Liver (tissue), 8 donors: ENCODE measurements at regions not wholly inside any gene's neighbourhood (a gene's known extent, or its start where the extent isn't known, plus 50 kb on each side); places are given as distances from the start of the nearest gene placed in this dataset.

Source experiments
- DNase-seq: peaks from one replicate; pipeline ENCODE4 v3.0.0-alpha.2; 2017; ENCODE audit warnings: low spot score
- H3K27ac ChIP-seq, 2 donors: one replicate each; pipeline ENCODE4 v1.7.0; 2013; ENCODE audit warnings: inconsistent platforms in 2 of 2, low read length in 2 of 2, control low read depth in 1 of 2, low read depth in 1 of 2, mild to moderate bottlenecking in 1 of 2
- H3K27me3 ChIP-seq, 4 donors: one replicate each; pipeline versions ENCODE4 v1.6.1 to v1.7.0; 2013; ENCODE audit warnings: low read length in 3 of 4, inconsistent platforms in 1 of 4, mild to moderate bottlenecking in 1 of 4, moderate library complexity in 1 of 4; ENCODE audit not compliant: control insufficient read depth in 4 of 4, insufficient read depth in 4 of 4
- H3K36me3 ChIP-seq, 4 donors: one replicate each; pipeline versions ENCODE4 v1.6.1 to v1.7.0; 2013; ENCODE audit warnings: low read length in 3 of 4, mild to moderate bottlenecking in 3 of 4, low read depth in 1 of 4, moderate library complexity in 1 of 4; ENCODE audit not compliant: control insufficient read depth in 4 of 4, insufficient read depth in 3 of 4
- H3K4me1 ChIP-seq, 4 donors: one replicate each; pipeline versions ENCODE4 v1.6.1 to v1.7.0; 2013; ENCODE audit warnings: low read length in 3 of 4, mild to moderate bottlenecking in 3 of 4, moderate library complexity in 1 of 4; ENCODE audit not compliant: control insufficient read depth in 4 of 4, insufficient read depth in 4 of 4
- H3K4me3 ChIP-seq, 3 donors: one replicate each; pipeline versions ENCODE4 v1.6.1 to v1.7.0; 2013; ENCODE audit warnings: low read length in 3 of 3, control low read depth in 1 of 3, low read depth in 1 of 3, mild to moderate bottlenecking in 1 of 3
- H3K9ac ChIP-seq, 2 donors: one replicate each; pipeline ENCODE4 v1.7.0; 2013; ENCODE audit warnings: low read length in 2 of 2, mild to moderate bottlenecking in 2 of 2, moderate library complexity in 2 of 2, control low read depth in 1 of 2, low read depth in 1 of 2
- H3K9me3 ChIP-seq, 4 donors: one replicate each; pipeline versions ENCODE4 v1.6.1 to v1.7.0; 2013; ENCODE audit warnings: low read length in 3 of 4; ENCODE audit not compliant: control insufficient read depth in 4 of 4
- CTCF ChIP-seq: fragments of 150-350 bp; IDR thresholded peaks from 2 replicates; pipeline ENCODE4 v1.5.1; 2017; ENCODE audit warnings: improper control_type of control experiment, low read depth, low read length; ENCODE audit not compliant: missing input control
- FOXA1 ChIP-seq: IDR thresholded peaks from 2 replicates; pipeline ENCODE4 v1.6.1; 2016; ENCODE audit warnings: antibody characterized with exemption
- FOXA2 ChIP-seq: IDR thresholded peaks from 2 replicates; pipeline ENCODE4 v1.6.1; 2016; ENCODE audit warnings: antibody characterized with exemption
- GABPA ChIP-seq, 2 donors: IDR thresholded peaks in 1 of 2; conservative IDR thresholded peaks in 1 of 2; 2 replicates each; pipeline ENCODE4 v1.6.1; 2016; ENCODE audit warnings: antibody characterized with exemption in 2 of 2, mild to moderate bottlenecking in 1 of 2, moderate library complexity in 1 of 2
- HNF4A ChIP-seq, 2 donors: conservative IDR thresholded peaks; 2 replicates each; pipeline ENCODE4 v1.6.1; 2016; ENCODE audit warnings: antibody characterized with exemption in 2 of 2, mild to moderate bottlenecking in 2 of 2
- HNF4G ChIP-seq: IDR thresholded peaks from 2 replicates; pipeline ENCODE4 v1.6.1; 2016; ENCODE audit warnings: antibody characterized with exemption
- JUND ChIP-seq, 2 donors: IDR thresholded peaks; 2 replicates each; pipeline ENCODE4 v1.6.1; 2016; ENCODE audit warnings: antibody characterized with exemption in 2 of 2
- MAX ChIP-seq: IDR thresholded peaks from 2 replicates; pipeline ENCODE4 v1.6.1; 2016; ENCODE audit warnings: antibody characterized with exemption
- NR2F2 ChIP-seq: IDR thresholded peaks from 2 replicates; pipeline ENCODE4 v1.6.1; 2016; ENCODE audit warnings: antibody characterized with exemption
- RAD21 ChIP-seq, 2 donors: IDR thresholded peaks; 2 replicates each; pipeline ENCODE4 v1.6.1; 2016; ENCODE audit warnings: antibody characterized with exemption in 2 of 2, mild to moderate bottlenecking in 2 of 2
- REST ChIP-seq: IDR thresholded peaks from 2 replicates; pipeline ENCODE4 v1.6.1; 2016; ENCODE audit warnings: antibody characterized with exemption, mild to moderate bottlenecking
- RXRA ChIP-seq, 2 donors: IDR thresholded peaks; 2 replicates each; pipeline ENCODE4 v1.6.1; 2017 to 2018; ENCODE audit warnings: antibody characterized with exemption in 2 of 2, mild to moderate bottlenecking in 1 of 2
- SP1 ChIP-seq: IDR thresholded peaks from 2 replicates; pipeline ENCODE4 v1.6.1; 2018; ENCODE audit warnings: antibody characterized with exemption, mild to moderate bottlenecking
- YY1 ChIP-seq: IDR thresholded peaks from 2 replicates; pipeline ENCODE4 v1.6.1; 2016; ENCODE audit warnings: antibody characterized with exemption, mild to moderate bottlenecking
- WGBS: extraction: QIAGEN DNeasy Blood & Tissue Kit; methylation state at CpG from one replicate; pipeline ENCODE4 v1.1.7; 2013; 5-methylcytosine and 5-hydroxymethylcytosine counted together
- TF ChIP-seq, protein P1 (sequence below): IDR thresholded peaks from 2 replicates; pipeline ENCODE4 v1.6.1; 2016; ENCODE audit warnings: antibody characterized with exemption
- TF ChIP-seq, protein P2 (sequence below): IDR thresholded peaks from 2 replicates; pipeline ENCODE4 v1.6.1; 2016; ENCODE audit warnings: antibody characterized with exemption
- donor health status: healthy.
- donor health status: healthy.
- donor health status: healthy.
- donor health status: healthy.
- donor health status: healthy.

- DNase-seq: no peak
- TF ChIP-seq YY1: no peak
- H3K9me3 ChIP-seq: no peaks in the 10 kb centered on the region
- H3K27me3 ChIP-seq: no peaks in the 10 kb centered on the region
- 73% methylated on average over 5 of the region's 5 CpGs for WGBS
- H3K4me1 ChIP-seq: no peaks in the 10 kb centered on the region
- H3K27ac ChIP-seq: no peak overlapping the region
- H3K36me3 ChIP-seq: no peaks in the 10 kb centered on the region
- no peak overlapping the region for H3K4me3 ChIP-seq
- H3K9ac ChIP-seq: no peak overlapping the region
Observed at GRCh38 chr5:38753776-38754175, 92.0 kb upstream of the OSMR start.

DNA sequence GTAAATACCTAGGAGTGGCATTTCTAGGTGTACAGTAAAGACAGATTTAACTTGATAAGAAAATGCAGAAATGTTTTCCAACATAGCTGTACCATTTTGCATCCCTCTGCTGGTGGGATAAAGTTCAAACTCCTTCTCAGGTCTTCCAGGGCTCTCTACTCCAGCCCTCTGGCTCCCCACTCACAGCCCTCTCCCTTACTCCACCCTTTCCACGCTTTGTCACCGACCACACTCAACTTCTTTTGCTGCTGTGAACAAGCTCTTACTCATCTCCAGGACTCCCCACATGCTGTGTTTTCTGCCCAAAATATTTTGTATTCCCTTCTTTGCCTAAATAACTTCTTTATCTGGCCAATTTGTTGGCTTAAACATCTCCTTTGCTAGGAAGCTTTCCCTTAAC is 90.6 kb upstream of the OSMR start:
- Histone ChIP-seq H3K4me3 (no peak overlapping the region), H3K27ac (no peak overlapping the region), H3K36me3 (no peaks in the 10 kb centered on the region), H3K4me1 (no peaks in the 10 kb centered on the region), H3K9ac (no peak overlapping the region), H3K9me3 (no peaks in the 10 kb centered on the region), H3K27me3 (no peaks in the 10 kb centered on the region)
- DNase-seq: no peak
- TF ChIP-seq, protein P1, sequence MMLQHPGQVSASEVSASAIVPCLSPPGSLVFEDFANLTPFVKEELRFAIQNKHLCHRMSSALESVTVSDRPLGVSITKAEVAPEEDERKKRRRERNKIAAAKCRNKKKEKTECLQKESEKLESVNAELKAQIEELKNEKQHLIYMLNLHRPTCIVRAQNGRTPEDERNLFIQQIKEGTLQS: no peak
- TF ChIP-seq SP1 (no peak), CTCF (no peak), HNF4G (no peak), JUND (IDR thresholded peaks at IDR 0.05) (no peak), MAX (no peak), YY1 (no peak), RXRA (IDR thresholded peaks at IDR 0.05) (no peak), HNF4A (conservative IDR thresholded peaks at IDR 0.05) (no peak), FOXA1 (no peak), GABPA (IDR thresholded peaks at IDR 0.05 in 1 of 2, conservative IDR thresholded peaks at IDR 0.05 in 1 of 2) (no peak), FOXA2 (no peak), REST (no peak), NR2F2 (no peak), RAD21 (IDR thresholded peaks at IDR 0.05) (no peak)
- TF ChIP-seq, protein P2, sequence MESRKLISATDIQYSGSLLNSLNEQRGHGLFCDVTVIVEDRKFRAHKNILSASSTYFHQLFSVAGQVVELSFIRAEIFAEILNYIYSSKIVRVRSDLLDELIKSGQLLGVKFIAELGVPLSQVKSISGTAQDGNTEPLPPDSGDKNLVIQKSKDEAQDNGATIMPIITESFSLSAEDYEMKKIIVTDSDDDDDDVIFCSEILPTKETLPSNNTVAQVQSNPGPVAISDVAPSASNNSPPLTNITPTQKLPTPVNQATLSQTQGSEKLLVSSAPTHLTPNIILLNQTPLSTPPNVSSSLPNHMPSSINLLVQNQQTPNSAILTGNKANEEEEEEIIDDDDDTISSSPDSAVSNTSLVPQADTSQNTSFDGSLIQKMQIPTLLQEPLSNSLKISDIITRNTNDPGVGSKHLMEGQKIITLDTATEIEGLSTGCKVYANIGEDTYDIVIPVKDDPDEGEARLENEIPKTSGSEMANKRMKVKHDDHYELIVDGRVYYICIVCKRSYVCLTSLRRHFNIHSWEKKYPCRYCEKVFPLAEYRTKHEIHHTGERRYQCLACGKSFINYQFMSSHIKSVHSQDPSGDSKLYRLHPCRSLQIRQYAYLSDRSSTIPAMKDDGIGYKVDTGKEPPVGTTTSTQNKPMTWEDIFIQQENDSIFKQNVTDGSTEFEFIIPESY: no peak
- WGBS: 81% methylated on average over 2 of the region's 2 CpGs
